RWPE2 (cell line): ENCODE measurements at regions not wholly inside any gene's neighbourhood (a gene's known extent, or its start where the extent isn't known, plus 50 kb on each side); places are given as distances from the start of the nearest gene placed in this dataset.

Source experiments
- ATAC-seq: fragments of 200-7000 bp; cut with Tn5 transposase; 3 replicates; pipeline ENCODE4 v1.9.1; 2021; ENCODE audit warnings: low read depth
- DNase-seq: peaks from one replicate; pipeline ENCODE4 v3.0.0-alpha.2; 2020; ENCODE audit warnings: low spot score
- H3K27ac ChIP-seq: fragments of 450-650 bp; 2 replicates; pipeline ENCODE4 v1.5.1; 2017; ENCODE audit warnings: mild to moderate bottlenecking; ENCODE audit not compliant: poor library complexity, severe bottlenecking
- H3K27me3 ChIP-seq: fragments of 250-450 bp; sonication (Bioruptor Pico); 2 replicates; pipeline ENCODE4 v1.5.1; 2021; ENCODE audit warnings: mild to moderate bottlenecking, moderate library complexity; ENCODE audit not compliant: insufficient read depth, poor library complexity, severe bottlenecking
- H3K36me3 ChIP-seq: fragments of 250-450 bp; sonication (Bioruptor Pico); 2 replicates; pipeline ENCODE4 v1.5.1; 2020; ENCODE audit warnings: low read depth, mild to moderate bottlenecking, moderate library complexity
- H3K4me1 ChIP-seq: fragments of 250-450 bp; sonication (Bioruptor Pico); 2 replicates; pipeline ENCODE4 v1.5.1; 2021; ENCODE audit warnings: mild to moderate bottlenecking, moderate library complexity; ENCODE audit not compliant: insufficient read depth, poor library complexity, severe bottlenecking
- H3K4me3 ChIP-seq: fragments of 250-450 bp; sonication (Bioruptor Pico); 2 replicates; pipeline ENCODE4 v1.5.1; 2021; ENCODE audit warnings: mild to moderate bottlenecking, moderate library complexity; ENCODE audit not compliant: severe bottlenecking
- H3K9me3 ChIP-seq: fragments of 250-450 bp; sonication (Bioruptor Pico); 2 replicates; pipeline ENCODE4 v1.5.1; 2021; ENCODE audit warnings: mild to moderate bottlenecking, moderate library complexity; ENCODE audit not compliant: severe bottlenecking
- CTCF ChIP-seq: fragments of 450-650 bp; IDR thresholded peaks from one replicate; pipeline ENCODE4 v1.5.1; 2017; ENCODE audit warnings: mild to moderate bottlenecking, moderate library complexity; ENCODE audit not compliant: poor library complexity, severe bottlenecking

GRCh38 chr3:168197162-168197561, 101.4 kb upstream of the GOLIM4 start:
- H3K4me3 ChIP-seq = no peak overlapping the region
- no peaks in the 10 kb centered on the region for H3K9me3 ChIP-seq
- DNase-seq = no peak
- ATAC-seq = no peak
- H3K27me3 ChIP-seq = no peaks in the 10 kb centered on the region
- H3K36me3 ChIP-seq = no peaks in the 10 kb centered on the region
- TF ChIP-seq CTCF = no peak
- no peak overlapping the region for H3K27ac ChIP-seq
- H3K4me1 ChIP-seq = no peaks in the 10 kb centered on the region

GRCh38 chr3:168191856-168192255, 96.1 kb upstream of the GOLIM4 start:
- Histone ChIP-seq H3K9me3 (no peaks in the 10 kb centered on the region), H3K27me3 (no peaks in the 10 kb centered on the region), H3K36me3 (no peaks in the 10 kb centered on the region), H3K4me3 (no peak overlapping the region), H3K27ac (no peak overlapping the region), H3K4me1 (no peaks in the 10 kb centered on the region)
- DNase-seq (no peak), ATAC-seq (no peak)
- no peak for TF ChIP-seq CTCF

- Histone ChIP-seq H3K27ac (no peak overlapping the region), H3K9me3 (no peaks in the 10 kb centered on the region), H3K27me3 (no peaks in the 10 kb centered on the region), H3K36me3 (no peaks in the 10 kb centered on the region), H3K4me1 (no peaks in the 10 kb centered on the region), H3K4me3 (no peak overlapping the region)
- ATAC-seq (no peak), DNase-seq (no peak)
- no peak for TF ChIP-seq CTCF
Observed at GRCh38 chr3:168187233-168187632, 91.5 kb upstream of the GOLIM4 start.

GRCh38 chr3:168186293-168186983, 90.7 kb upstream of the GOLIM4 start:
- DNase-seq (no peak), ATAC-seq (no peak)
- no peak for TF ChIP-seq CTCF
- Histone ChIP-seq H3K36me3 (no peaks in the 10 kb centered on the region), H3K4me1 (no peaks in the 10 kb centered on the region), H3K27ac (no peak overlapping the region), H3K27me3 (no peaks in the 10 kb centered on the region), H3K9me3 (no peaks in the 10 kb centered on the region), H3K4me3 (no peak overlapping the region)

- Histone ChIP-seq H3K4me1 (no peaks in the 10 kb centered on the region), H3K4me3 (no peak overlapping the region), H3K27me3 (no peaks in the 10 kb centered on the region), H3K36me3 (no peaks in the 10 kb centered on the region), H3K27ac (no peak overlapping the region), H3K9me3 (no peaks in the 10 kb centered on the region)
- no peak for TF ChIP-seq CTCF
- no peak for ATAC-seq
- no peak for DNase-seq
Observed at GRCh38 chr3:168183774-168184173, 88.0 kb upstream of the GOLIM4 start.
